ENCODE measurements at regions not wholly inside any gene's neighbourhood (a gene's known extent, or its start where the extent isn't known, plus 50 kb on each side); places are given as distances from the start of the nearest gene placed in this dataset.
"Not testable (repeated sequence)": the region's sequence is repeated elsewhere in the genome, so short reads cannot be mapped to it uniquely, and the experiment has no call there.

DNA sequence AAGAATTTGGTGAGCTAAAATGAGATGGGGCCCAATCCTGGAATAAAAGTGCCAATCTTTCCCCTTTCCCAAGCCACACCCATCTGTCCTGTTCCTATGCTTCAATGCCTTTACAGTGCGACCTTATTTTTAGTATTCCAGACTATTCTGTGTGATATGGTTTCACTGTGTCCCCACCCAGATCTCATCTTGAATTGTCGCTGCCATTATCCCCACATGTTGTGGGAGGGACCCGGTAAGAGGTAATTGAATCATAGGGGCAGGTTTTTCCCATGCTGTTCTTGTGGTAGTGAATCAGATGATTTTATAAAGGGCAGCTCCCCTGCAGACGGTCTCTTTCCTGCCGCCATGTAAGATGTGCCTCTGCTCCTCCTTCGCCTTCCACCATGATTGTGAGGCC lies 129.3 kb upstream of the KIF26B start:
- no peak for DNase-seq (ENCODE audit: low spot score)

DNA sequence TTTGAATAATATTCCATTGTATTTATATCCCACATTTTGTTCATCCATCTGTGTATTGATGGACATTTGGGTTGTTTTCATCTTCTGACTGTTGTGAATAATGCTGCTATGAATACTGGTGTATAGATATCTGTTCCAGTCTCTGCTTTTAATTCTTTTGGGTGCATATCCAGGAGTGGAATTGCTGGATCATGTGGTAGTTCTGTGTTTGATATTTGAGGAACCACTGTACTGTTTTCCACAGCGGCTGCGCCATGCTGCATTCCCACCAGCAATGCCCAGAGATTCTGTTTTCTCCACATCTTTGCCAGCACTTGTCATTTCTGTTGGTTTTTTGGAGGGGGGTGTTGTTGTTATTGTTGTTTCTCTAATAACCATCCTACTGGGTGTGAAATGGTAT lies 131.6 kb upstream of the KIF26B start:
- no peak for DNase-seq (ENCODE audit: low spot score)

DNA sequence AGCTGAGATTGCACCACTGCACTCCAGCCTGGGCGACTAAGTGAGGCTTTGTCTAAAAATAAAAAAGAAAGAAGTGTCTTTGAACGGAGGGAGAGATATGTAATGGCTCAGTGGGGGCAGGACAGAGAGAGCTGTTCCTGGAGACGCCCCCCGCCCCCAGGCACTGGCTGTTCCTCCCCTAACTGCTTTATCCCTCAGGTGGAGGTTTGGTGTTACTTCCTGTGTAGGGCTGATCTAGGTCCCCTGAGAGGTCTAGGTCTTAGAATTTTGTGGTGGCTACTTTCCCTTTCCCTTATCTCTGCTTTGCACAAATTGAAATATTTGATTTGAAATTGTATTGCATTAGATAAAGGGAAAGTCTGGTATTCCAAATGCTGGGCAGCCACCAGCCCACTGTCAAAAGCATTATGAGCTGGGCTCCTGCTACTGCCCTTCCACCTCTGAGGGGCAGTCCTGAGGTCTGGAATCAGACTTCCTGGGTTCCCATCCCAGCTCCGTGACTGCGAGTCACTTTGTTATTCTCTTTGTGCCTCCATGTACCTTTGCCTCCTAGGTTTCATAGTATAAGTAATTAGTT lies 134.8 kb upstream of the KIF26B start:
- DNase-seq (ENCODE audit: low spot score) = no peak

DNA sequence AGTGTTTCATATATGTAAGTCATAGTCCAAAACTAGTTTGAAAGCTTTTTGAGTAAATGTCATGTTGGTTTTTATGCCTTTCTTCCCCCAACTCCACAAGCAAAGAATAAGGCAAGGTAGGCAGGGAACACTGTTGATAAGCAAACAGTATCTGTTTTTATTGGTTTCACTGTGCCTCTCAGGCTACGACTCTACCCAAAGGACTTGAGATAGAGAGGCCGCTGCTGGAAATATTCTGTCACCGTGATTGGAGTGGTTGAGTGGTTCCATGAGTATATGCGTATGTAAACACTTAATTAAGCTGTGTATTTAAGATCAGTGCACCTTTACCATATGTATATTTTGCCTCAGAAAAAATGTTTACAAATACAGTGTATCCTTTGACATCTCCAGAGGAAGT lies 138.1 kb upstream of the KIF26B start:
- DNase-seq (ENCODE audit: low spot score) = no peak

GRCh38 chr1:245015031-245015430 lies 139.8 kb upstream of the KIF26B start:
- no peak for DNase-seq (ENCODE audit: low spot score)

- DNase-seq (ENCODE audit: low spot score) = no peak
Measured at GRCh38 chr1:245014247-245015029, 140.3 kb upstream of the KIF26B start.

DNA sequence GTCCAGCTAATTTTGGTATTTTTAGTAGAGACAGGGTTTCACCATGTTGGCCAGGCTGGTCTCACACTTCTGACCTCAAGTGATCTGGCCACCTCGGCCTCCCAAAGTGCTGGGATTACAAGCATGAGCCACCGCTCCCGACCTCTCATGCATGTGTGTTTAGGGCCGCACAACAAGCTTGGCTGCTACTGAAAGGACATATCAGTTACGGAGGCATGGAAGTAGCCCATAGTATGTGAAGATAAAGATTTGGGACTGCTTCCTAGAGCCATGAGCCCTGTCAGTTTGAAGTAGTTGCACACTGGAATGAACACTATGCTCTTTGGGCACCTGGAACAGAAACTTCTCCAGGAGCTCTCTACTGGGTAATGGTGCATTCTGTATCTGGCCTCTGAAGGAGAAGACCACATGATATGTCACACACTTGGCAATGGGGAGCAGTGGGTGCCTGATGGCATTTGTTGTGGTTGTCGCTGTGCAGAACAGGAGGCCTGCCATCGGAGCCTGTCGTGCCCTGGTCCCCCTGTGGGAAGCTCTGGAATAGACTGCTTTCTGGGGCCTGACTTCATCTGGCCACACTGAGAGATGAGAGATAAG lies 144.7 kb upstream of the KIF26B start:
- no peak for DNase-seq (ENCODE audit: low spot score)

DNA sequence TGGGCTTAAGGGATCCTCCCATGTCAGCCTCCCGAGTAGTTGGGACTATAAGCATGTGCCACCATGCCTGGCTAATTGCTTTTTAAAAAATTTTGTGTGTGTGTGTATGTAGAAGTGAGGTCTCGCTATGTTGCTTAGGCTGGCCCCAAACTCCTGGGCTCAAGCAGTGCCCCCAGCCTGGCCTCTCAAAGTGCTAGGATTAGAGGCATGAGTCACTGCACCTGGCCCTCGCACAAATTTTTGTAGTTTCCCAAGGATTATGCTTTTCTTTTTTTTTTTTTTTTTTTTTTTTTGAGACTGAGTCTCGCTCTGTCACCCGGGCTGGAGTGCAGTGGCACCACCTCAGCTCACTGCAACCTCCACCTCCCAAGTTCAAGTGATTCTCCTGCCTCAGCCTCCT lies 144.4 kb upstream of the HNRNPU start:
- no peak for DNase-seq (ENCODE audit: low spot score)

DNA sequence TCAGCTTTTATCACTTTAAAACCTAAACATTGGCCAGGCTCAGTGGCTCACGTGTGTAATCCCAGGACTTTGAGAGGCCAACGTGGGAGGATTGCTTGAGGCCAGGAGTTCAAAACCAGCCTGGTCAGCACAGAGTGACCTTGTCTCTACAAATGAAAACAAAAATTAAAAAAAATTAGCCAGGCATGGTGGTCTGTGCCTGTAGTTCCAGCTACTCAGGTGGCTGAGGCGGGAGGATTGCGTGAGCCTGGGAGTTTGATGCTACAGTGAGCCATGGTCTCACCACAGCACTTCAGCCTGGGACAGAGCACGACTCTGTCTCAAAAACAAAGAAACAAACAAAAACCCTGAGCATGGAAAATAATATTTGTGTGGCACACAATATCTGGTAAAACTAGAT lies 143.5 kb upstream of the HNRNPU start:
- DNase-seq (ENCODE audit: low spot score) = no peak

GRCh38 chr1:245003246-245003645 lies 138.9 kb upstream of the HNRNPU start:
- DNase-seq (ENCODE audit: low spot score) = no peak

DNA sequence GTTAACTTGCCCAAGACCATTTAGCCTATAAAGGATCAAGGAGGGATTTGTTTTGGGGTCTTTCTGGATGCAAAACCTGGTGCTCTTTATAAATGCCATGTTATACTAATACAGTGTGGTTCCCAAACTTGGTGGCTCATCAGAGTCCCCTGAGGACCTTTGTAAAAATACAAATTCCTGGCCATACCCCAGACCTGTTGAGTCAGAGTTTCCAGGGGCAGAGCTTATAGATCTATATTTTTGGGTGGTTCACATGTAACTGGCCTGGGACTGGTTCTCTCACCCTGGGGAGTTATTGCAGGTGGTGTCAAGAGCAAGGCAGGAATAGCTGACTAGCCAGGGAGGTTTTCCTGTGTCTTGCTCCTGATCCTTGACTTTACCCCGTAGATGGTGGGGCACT lies 136.9 kb upstream of the HNRNPU start:
- DNase-seq (ENCODE audit: low spot score) = no peak

- DNase-seq (ENCODE audit: low spot score) = no peak
Measured at GRCh38 chr1:245000872-245001188, 136.5 kb upstream of the HNRNPU start.

GRCh38 chr1:244999644-245000043 lies 135.3 kb upstream of the HNRNPU start:
- not testable (repeated sequence) for DNase-seq (ENCODE audit: low spot score)

- no peak for DNase-seq (ENCODE audit: low spot score)
Measured at GRCh38 chr1:244998717-244999346, 134.5 kb upstream of the HNRNPU start.

- no peak for DNase-seq (ENCODE audit: low spot score)
Measured at GRCh38 chr1:244995602-244996400, 131.5 kb upstream of the HNRNPU start.

DNA sequence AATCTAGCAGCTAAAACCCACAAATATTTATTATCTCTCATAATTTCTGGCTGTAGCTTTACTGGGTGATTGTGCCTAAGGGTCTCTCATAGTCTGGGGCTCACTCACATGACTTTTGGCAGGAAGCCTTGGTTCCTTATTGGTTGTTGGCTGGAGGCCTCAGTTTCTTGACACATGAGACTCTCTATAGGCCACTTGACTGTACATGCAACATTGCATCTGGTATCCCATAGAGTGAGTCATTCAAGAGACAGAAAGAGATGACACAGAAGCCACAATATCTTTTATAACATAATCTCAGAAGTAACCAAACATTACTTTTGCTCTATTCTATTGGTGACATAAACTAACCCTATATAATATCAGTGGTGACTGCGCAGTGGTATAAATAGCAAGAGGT lies 128.5 kb upstream of the HNRNPU start:
- no peak for DNase-seq (ENCODE audit: low spot score)

DNA sequence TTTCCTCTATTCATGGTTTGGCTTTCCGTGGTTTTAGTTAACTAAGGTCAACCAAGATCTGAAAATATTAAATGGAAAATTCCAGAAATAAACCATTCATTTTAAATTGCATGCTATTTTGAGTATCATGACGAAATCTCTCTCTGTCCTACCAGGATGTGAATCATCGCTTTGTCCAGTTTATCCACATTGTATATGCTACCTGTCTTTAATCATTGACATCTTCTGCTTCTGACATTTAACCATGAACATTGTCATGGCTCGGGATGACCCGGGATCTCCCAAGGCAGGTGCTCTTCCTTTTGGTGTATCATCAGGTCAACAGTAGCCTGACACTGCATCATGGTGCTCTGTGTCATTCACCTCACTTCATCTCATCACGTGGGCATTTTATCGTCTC lies 125.5 kb upstream of the HNRNPU start:
- DNase-seq (ENCODE audit: low spot score) = no peak

DNA sequence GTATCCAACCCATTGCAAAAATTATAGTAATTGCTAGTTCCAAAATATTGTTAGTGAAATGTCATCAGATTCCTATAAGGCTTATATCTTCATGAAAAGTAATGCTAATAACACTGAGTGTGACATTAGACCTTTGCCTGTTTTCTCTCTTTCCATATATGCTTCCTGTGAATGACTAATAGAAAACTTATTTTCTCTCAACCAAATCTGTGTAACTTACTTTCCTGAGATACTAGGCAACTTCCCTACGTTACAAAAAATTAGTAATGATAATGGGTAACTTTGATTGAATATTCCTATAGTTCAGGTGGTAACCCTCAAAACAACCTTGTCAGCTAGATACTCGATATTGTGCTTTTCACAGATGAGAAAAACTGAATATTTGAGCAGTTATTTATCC lies 124.2 kb upstream of the HNRNPU start:
- DNase-seq (ENCODE audit: low spot score) = no peak

DNA sequence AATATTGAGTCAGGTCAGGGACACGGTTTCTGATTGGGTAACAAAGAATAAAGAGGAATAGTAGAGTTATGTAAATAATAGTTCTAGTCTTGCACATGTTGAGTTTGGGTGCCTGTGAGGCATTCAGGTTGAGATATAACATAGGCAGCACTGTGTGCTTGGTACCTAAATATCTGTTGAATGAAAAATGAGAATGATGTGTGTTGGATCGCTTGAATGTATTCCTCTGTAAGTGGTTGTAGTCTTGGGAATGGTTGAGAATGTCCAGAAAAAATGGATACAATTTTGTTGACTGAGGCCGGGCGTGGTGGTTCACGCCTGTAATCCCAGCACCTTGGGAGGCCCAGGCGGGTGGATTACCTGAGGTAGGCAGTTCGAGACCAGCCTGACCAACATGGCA lies 116.3 kb upstream of the HNRNPU start:
- no peak for DNase-seq (ENCODE audit: low spot score)

DNA sequence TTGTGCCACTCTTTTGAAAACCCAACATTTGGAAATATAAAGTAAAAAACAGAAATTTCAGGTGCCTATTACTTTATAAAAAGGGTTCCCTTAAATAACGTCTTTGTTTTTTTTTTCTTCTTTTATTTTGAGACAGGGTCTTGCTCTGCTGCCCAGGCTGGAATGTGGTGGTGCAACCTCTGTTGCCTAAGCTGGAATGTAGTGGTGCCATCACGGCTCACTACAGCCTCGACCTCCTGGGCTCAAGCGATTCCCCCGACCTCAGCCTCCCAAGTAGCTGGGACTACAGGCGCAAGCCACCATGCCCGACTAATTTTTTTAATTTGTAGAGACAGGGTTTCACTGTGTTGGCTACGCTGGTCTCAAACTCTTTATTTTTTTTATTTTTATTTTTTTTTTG lies 110.2 kb upstream of the HNRNPU start:
- DNase-seq (ENCODE audit: low spot score) = no peak

GRCh38 chr1:244974106-244974505 lies 109.8 kb upstream of the HNRNPU start:
- DNase-seq (ENCODE audit: low spot score) = no peak

GRCh38 chr1:244971552-244972216 lies 107.3 kb upstream of the HNRNPU start:
- no peak for DNase-seq (ENCODE audit: low spot score)

All from Ammon's horn (tissue), 1 donor.